ENCODE measurements at regions not wholly inside any gene's neighbourhood (a gene's known extent, or its start where the extent isn't known, plus 50 kb on each side); places are given as distances from the start of the nearest gene placed in this dataset.

GRCh38 chr2:37472959-37473358 lies 128.5 kb downstream of the QPCT start:
- no peak for DNase-seq

- DNase-seq = no peak
Measured at GRCh38 chr2:37476411-37476810, 132.0 kb downstream of the QPCT start.

GRCh38 chr2:37477921-37478320 lies 133.5 kb downstream of the QPCT start:
- DNase-seq = no peak

- no peak for DNase-seq
Measured at GRCh38 chr2:37481244-37481643, 136.8 kb downstream of the QPCT start.

GRCh38 chr2:37489041-37489456 lies 144.6 kb downstream of the QPCT start:
- DNase-seq = no peak

- DNase-seq = no peak
Measured at GRCh38 chr2:37489536-37489935, 145.1 kb downstream of the QPCT start.

- no peak for DNase-seq
Measured at GRCh38 chr2:37493425-37493824, 149.0 kb downstream of the QPCT start.

- DNase-seq = no peak
Measured at GRCh38 chr2:37499113-37499512, 154.7 kb downstream of the QPCT start.

- DNase-seq = no peak
Measured at GRCh38 chr2:37500031-37500430, 155.6 kb downstream of the QPCT start.

- DNase-seq = peak; percentile 45 to 83
Measured at GRCh38 chr2:37501113-37501512, 156.7 kb downstream of the QPCT start.

- DNase-seq = no peak
Measured at GRCh38 chr2:37506407-37507050, 162.1 kb downstream of the QPCT start.

GRCh38 chr2:37507051-37507410 lies 162.6 kb downstream of the QPCT start:
- DNase-seq = no peak

- DNase-seq = no peak
Measured at GRCh38 chr2:37507703-37508102, 163.3 kb downstream of the QPCT start.

- DNase-seq = no peak
Measured at GRCh38 chr2:37512971-37513370, 158.5 kb downstream of the CDC42EP3 start.

GRCh38 chr2:37523814-37524362 lies 147.6 kb downstream of the CDC42EP3 start:
- DNase-seq = no peak

GRCh38 chr2:37526323-37526722 lies 145.1 kb downstream of the CDC42EP3 start:
- no peak for DNase-seq

GRCh38 chr2:37526856-37527255 lies 144.6 kb downstream of the CDC42EP3 start:
- no peak for DNase-seq

GRCh38 chr2:37527361-37527760 lies 144.1 kb downstream of the CDC42EP3 start:
- DNase-seq = no peak

- DNase-seq = no peak
Measured at GRCh38 chr2:37529830-37530415, 141.5 kb downstream of the CDC42EP3 start.

GRCh38 chr2:37532503-37532902 lies 138.9 kb downstream of the CDC42EP3 start:
- DNase-seq = no peak

- DNase-seq = no peak
Measured at GRCh38 chr2:37537316-37537715, 134.1 kb downstream of the CDC42EP3 start.

- DNase-seq = no peak
Measured at GRCh38 chr2:37541516-37541915, 129.9 kb downstream of the CDC42EP3 start.

GRCh38 chr2:37543999-37544557 lies 127.4 kb downstream of the CDC42EP3 start:
- no peak for DNase-seq

- DNase-seq = no peak
Measured at GRCh38 chr2:37544591-37545031, 126.8 kb downstream of the CDC42EP3 start.
